Thyroid gland (tissue), 4 donors: ENCODE measurements at regions not wholly inside any gene's neighbourhood (a gene's known extent, or its start where the extent isn't known, plus 50 kb on each side); places are given as distances from the start of the nearest gene placed in this dataset.

Experiments
- DNase-seq, 2 donors: peaks; one replicate each; pipeline ENCODE4 v3.0.0-alpha.2; 2019
- H3K27ac ChIP-seq, 3 donors: fragments of 200-600 bp; sonication (generic); 1 replicate in 2 of 3; 2 replicates in 1 of 3; pipeline ENCODE4 v1.5.1; 2016 to 2019; ENCODE audit warnings: mild to moderate bottlenecking in 1 of 3, moderate library complexity in 1 of 3
- H3K27me3 ChIP-seq: fragments of 200-600 bp; sonication (generic); one replicate; pipeline ENCODE4 v1.5.1; 2019
- H3K36me3 ChIP-seq, 2 donors: fragments of 200-600 bp; sonication (generic); one replicate each; pipeline ENCODE4 v1.5.1; 2016 to 2019
- H3K4me1 ChIP-seq, 2 donors: fragments of 200-600 bp; sonication (generic); one replicate each; pipeline ENCODE4 v1.5.1; 2017 to 2019
- H3K4me3 ChIP-seq, 3 donors: fragments of 200-600 bp; sonication (generic); replicated peaks in 1 of 3; 1 replicate in 2 of 3; 2 replicates in 1 of 3; pipeline ENCODE4 v1.5.1; 2016; ENCODE audit warnings: mild to moderate bottlenecking in 1 of 3
- H3K9me3 ChIP-seq: fragments of 200-600 bp; sonication (generic); one replicate; pipeline ENCODE4 v1.5.1; 2017
- CTCF ChIP-seq, 6 experiments: fragments of 200-600 bp in 3 of 6; fragments of 450-650 bp in 3 of 6; sonication (generic) in 3 of 6; IDR thresholded peaks; one replicate each; pipeline ENCODE4 v1.5.1; 2016 to 2019; ENCODE audit warnings: antibody characterized with exemption in 6 of 6, mild to moderate bottlenecking in 2 of 6, inconsistent platforms in 1 of 6, moderate library complexity in 1 of 6
- POLR2A ChIP-seq, 2 donors: fragments of 450-650 bp; IDR thresholded peaks; one replicate each; pipeline ENCODE4 v1.6.1; 2017; ENCODE audit warnings: antibody characterized with exemption in 2 of 2, mild to moderate bottlenecking in 2 of 2, moderate library complexity in 1 of 2
- WGBS, 2 donors: methylation state at CpG; one replicate each; pipeline ENCODE4 v1.1.5; 2017; 5-methylcytosine and 5-hydroxymethylcytosine counted together
- intact Hi-C: fragments of 100-400 bp; cut with DNase I; formaldehyde crosslinking; loops from one replicate; pipeline ENCODE4 v1.15.1; 2023

DNA sequence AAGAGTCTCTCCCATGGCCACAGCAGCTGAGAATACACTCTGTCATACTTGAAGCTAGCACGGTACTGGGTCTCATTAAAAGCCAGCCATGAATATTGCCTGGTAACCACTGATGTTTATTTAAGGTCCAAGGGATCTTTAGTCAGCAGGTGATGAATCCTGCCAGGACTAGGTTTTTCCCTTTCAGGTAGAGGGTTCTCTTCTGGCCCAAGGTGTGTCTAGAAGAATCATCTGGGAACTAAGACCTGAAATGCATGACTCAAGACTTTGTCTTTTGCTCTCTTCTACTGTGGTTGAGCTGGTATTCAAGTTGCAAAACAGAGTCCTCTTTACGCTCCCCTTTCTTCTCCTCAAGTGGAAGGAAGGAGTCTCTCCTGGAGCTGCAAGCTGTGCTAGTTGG is 400.5 kb upstream of the FSIP2 start:
- H3K4me3 ChIP-seq, result no peak overlapping the region
- 77 to 92% methylated on average over 2 of the region's 2 CpGs for WGBS, 2 donors

GRCh38 chr2:185347445-185347844 is 391.2 kb upstream of the FSIP2 start:
- no peak overlapping the region for H3K27ac ChIP-seq
- H3K4me3 ChIP-seq, result no peak overlapping the region
- intact Hi-C loops, result no loop called here
- H3K4me1 ChIP-seq, result no peaks in the 10 kb centered on the region
- H3K27me3 ChIP-seq, result no peaks in the 10 kb centered on the region
- H3K9me3 ChIP-seq, result no peaks in the 10 kb centered on the region
- TF ChIP-seq POLR2A (IDR thresholded peaks at IDR 0.05) (no peak), CTCF (IDR thresholded peaks at IDR 0.05) (no peak)
- WGBS, 2 donors, result 50 to 58% methylated on average over 2 of the region's 2 CpGs
- H3K36me3 ChIP-seq, result no peaks in the 10 kb centered on the region
- no peak for DNase-seq

More for the DNA sequence above, 400.5 kb upstream of the FSIP2 start:
- DNase-seq, result no peak
- Histone ChIP-seq H3K9me3 (no peaks in the 10 kb centered on the region), H3K27me3 (no peaks in the 10 kb centered on the region), H3K4me1 (no peaks in the 10 kb centered on the region), H3K27ac (no peak overlapping the region), H3K36me3 (no peaks in the 10 kb centered on the region)
- TF ChIP-seq POLR2A (IDR thresholded peaks at IDR 0.05), result no peak
- no peak for TF ChIP-seq CTCF (IDR thresholded peaks at IDR 0.05)
- intact Hi-C loops, result no loop called here

DNA sequence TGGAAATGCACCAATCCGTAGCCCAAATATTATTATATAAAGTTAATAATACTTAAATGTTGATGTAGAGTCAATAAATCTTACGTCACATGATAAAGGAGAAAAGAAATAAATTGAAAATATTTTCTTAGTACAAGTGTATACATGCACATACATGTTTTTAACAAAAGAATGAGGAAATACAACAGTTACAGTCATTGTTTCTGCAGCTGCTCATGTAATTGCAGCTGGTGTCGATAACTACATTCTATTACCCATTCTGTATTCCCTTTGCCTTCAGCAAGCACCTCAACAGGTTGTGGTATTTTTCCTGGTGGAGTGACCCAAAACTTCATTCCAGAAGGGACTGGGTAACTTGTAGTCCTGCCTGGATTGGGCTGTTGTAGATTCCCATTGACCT is 377.8 kb upstream of the FSIP2 start:
- intact Hi-C loops, result no loop called here
- DNase-seq, result no peak
- WGBS, 2 donors, result 91 to 92% methylated on average over 3 of the region's 3 CpGs
- H3K4me1 ChIP-seq, result no peaks in the 10 kb centered on the region
- H3K4me3 ChIP-seq, result no peak overlapping the region
- no peaks in the 10 kb centered on the region for H3K27me3 ChIP-seq
- H3K27ac ChIP-seq, result no peak overlapping the region
- H3K36me3 ChIP-seq, result no peaks in the 10 kb centered on the region
- H3K9me3 ChIP-seq, result no peaks in the 10 kb centered on the region
- TF ChIP-seq POLR2A (IDR thresholded peaks at IDR 0.05), result no peak
- no peak for TF ChIP-seq CTCF (IDR thresholded peaks at IDR 0.05)

DNA sequence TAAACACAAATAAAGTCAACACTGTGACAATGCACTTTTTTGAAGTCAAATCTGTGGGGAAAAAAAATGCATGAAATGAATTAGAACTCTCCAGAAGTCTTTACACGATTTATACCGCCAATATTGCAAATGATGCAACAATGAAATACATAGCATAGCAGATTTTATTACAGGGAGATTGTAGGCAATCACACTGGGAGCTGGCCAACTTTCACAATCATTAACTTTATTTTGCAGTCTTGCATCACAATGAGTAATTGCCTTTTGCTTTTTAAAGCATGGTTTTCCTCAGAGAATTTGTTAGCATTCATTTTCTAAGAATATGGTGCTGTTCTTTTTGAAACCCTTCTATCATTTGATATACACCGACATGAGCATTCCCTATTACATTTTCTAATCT is 366.4 kb upstream of the FSIP2 start:
- intact Hi-C loops, result no loop called here
- Histone ChIP-seq H3K9me3 (no peaks in the 10 kb centered on the region), H3K27me3 (no peaks in the 10 kb centered on the region), H3K4me3 (no peak overlapping the region), H3K4me1 (no peaks in the 10 kb centered on the region), H3K36me3 (no peaks in the 10 kb centered on the region), H3K27ac (no peak overlapping the region)
- WGBS, 2 donors, result 79 to 80% methylated on average over 3 of the region's 3 CpGs
- no peak for TF ChIP-seq POLR2A (IDR thresholded peaks at IDR 0.05)
- no peak for TF ChIP-seq CTCF (IDR thresholded peaks at IDR 0.05)
- DNase-seq, result no peak

GRCh38 chr2:185373229-185373628 is 365.4 kb upstream of the FSIP2 start:
- no peaks in the 10 kb centered on the region for H3K9me3 ChIP-seq
- H3K27ac ChIP-seq, result no peak overlapping the region
- no peak overlapping the region for H3K4me3 ChIP-seq
- no peaks in the 10 kb centered on the region for H3K36me3 ChIP-seq
- H3K4me1 ChIP-seq, result no peaks in the 10 kb centered on the region
- intact Hi-C loops, result no loop called here
- TF ChIP-seq POLR2A (IDR thresholded peaks at IDR 0.05) (no peak), CTCF (IDR thresholded peaks at IDR 0.05) (no peak)
- DNase-seq, result no peak
- no peaks in the 10 kb centered on the region for H3K27me3 ChIP-seq
- 92 to 97% methylated on average over 2 of the region's 2 CpGs for WGBS, 2 donors
